ENCODE measurements at regions not wholly inside any gene's neighbourhood (a gene's known extent, or its start where the extent isn't known, plus 50 kb on each side); places are given as distances from the start of the nearest gene placed in this dataset.

DNA sequence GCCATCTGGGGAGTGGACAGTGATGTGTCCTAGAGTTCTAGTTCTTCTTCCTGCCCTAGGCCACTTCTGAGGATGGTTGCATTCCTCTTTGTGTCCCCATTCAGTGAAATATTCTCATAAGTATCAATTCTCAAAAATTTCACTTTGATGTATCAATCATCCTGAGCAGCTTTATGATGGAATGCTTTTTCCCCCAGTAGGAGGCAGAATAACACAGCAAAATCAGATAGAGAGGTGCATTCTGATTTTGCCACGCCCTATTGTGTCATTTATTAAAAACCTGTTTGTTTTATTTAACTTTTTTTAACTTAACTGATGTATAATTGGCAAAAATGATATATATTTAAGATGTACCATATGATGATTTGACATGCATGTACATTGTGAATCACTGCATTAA is 656.0 kb upstream of the GRM7 start:
- TF ChIP-seq, protein P1, sequence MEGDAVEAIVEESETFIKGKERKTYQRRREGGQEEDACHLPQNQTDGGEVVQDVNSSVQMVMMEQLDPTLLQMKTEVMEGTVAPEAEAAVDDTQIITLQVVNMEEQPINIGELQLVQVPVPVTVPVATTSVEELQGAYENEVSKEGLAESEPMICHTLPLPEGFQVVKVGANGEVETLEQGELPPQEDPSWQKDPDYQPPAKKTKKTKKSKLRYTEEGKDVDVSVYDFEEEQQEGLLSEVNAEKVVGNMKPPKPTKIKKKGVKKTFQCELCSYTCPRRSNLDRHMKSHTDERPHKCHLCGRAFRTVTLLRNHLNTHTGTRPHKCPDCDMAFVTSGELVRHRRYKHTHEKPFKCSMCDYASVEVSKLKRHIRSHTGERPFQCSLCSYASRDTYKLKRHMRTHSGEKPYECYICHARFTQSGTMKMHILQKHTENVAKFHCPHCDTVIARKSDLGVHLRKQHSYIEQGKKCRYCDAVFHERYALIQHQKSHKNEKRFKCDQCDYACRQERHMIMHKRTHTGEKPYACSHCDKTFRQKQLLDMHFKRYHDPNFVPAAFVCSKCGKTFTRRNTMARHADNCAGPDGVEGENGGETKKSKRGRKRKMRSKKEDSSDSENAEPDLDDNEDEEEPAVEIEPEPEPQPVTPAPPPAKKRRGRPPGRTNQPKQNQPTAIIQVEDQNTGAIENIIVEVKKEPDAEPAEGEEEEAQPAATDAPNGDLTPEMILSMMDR (IDR thresholded peaks at IDR 0.05), result no peak
- no peak for TF ChIP-seq POLR2A (IDR thresholded peaks at IDR 0.05)

All from stomach (tissue), 4 donors.